ENCODE measurements at regions not wholly inside any gene's neighbourhood (a gene's known extent, or its start where the extent isn't known, plus 50 kb on each side); places are given as distances from the start of the nearest gene placed in this dataset.

DNA sequence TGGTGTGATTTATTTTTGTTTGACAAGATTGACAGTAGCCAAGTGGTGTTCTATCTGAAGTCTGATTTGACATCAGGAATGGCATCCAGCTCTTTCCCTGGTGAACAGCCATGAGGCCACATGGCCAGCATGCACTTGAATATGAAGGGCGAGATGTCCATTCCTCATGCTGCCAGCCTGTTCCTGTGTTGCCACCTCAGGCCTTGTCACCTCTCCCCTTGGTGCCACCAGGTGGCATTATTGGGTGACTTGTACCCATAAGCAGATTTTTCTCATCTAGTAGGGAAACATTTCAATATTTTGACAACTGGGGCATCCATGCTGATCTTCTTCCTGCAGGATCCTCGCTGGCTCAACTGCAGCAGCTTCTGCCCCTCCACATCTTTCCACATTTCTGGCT, 199.1 kb downstream of the ERMARD start:
- TF ChIP-seq EZH2 (IDR thresholded peaks at IDR 0.05; ENCODE audit: low read depth, unreplicated experiment) = no peak
- TF ChIP-seq ETS1 (IDR thresholded peaks at IDR 0.05) = no peak
- TF ChIP-seq, protein P1, sequence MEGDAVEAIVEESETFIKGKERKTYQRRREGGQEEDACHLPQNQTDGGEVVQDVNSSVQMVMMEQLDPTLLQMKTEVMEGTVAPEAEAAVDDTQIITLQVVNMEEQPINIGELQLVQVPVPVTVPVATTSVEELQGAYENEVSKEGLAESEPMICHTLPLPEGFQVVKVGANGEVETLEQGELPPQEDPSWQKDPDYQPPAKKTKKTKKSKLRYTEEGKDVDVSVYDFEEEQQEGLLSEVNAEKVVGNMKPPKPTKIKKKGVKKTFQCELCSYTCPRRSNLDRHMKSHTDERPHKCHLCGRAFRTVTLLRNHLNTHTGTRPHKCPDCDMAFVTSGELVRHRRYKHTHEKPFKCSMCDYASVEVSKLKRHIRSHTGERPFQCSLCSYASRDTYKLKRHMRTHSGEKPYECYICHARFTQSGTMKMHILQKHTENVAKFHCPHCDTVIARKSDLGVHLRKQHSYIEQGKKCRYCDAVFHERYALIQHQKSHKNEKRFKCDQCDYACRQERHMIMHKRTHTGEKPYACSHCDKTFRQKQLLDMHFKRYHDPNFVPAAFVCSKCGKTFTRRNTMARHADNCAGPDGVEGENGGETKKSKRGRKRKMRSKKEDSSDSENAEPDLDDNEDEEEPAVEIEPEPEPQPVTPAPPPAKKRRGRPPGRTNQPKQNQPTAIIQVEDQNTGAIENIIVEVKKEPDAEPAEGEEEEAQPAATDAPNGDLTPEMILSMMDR (conservative IDR thresholded peaks at IDR 0.05; ENCODE audit: low read depth in 2 of 2) = peak; percentile 25 to 62; a peak in 2 of 4 replicates
- no peak for TF ChIP-seq POLR2AphosphoS5 (IDR thresholded peaks at IDR 0.05; ENCODE audit: low read depth)
- no peak for TF ChIP-seq JUNB (IDR thresholded peaks at IDR 0.05; ENCODE audit: unreplicated experiment)
- TF ChIP-seq EZH2phosphoT487 (IDR thresholded peaks at IDR 0.05; ENCODE audit: unreplicated experiment) = no peak
- no peak for TF ChIP-seq REST (IDR thresholded peaks at IDR 0.05; ENCODE audit: unreplicated experiment)
- no peak for TF ChIP-seq NANOG (IDR thresholded peaks at IDR 0.05; ENCODE audit: borderline replicate concordance)
- no peak for TF ChIP-seq CREB1 (CRISPR knock-in tag; IDR thresholded peaks at IDR 0.05; ENCODE audit: low read depth)
- no peak for TF ChIP-seq STAT1 (IDR thresholded peaks at IDR 0.05; ENCODE audit: unreplicated experiment)
- TF ChIP-seq ZNF114 (CRISPR knock-in tag; IDR thresholded peaks at IDR 0.05) = no peak

Measured in GM23338 (cell line).